Astrocyte (in vitro differentiated cells and primary cell): ENCODE measurements at regions not wholly inside any gene's neighbourhood (a gene's known extent, or its start where the extent isn't known, plus 50 kb on each side); places are given as distances from the start of the nearest gene placed in this dataset.

Source experiments
- DNase-seq: peaks from one replicate; pipeline ENCODE4 v3.0.0-alpha.2; 2010; ENCODE audit warnings: low read depth
- FAIRE-seq: peaks from 2 replicates; lab custom pipeline; 2011; peaks lifted over from hg19 to GRCh38; lab: Jason Lieb, UNC
- H2AFZ ChIP-seq: 2 replicates; pipeline ENCODE4 v1.6.0; 2012; ENCODE audit warnings: low read depth, low read length, inconsistent platforms
- H3K27ac ChIP-seq: 2 replicates; pipeline ENCODE4 v1.5.1; 2011; ENCODE audit warnings: low read depth, low read length, inconsistent platforms
- H3K27me3 ChIP-seq: 2 replicates; pipeline ENCODE4 v1.6.0; 2011; ENCODE audit warnings: low read length, inconsistent platforms; ENCODE audit not compliant: insufficient read depth
- H3K36me3 ChIP-seq: 2 replicates; pipeline ENCODE4 v1.5.1; 2011; ENCODE audit warnings: low read length, inconsistent platforms; ENCODE audit not compliant: insufficient read depth
- H3K4me1 ChIP-seq: 2 replicates; pipeline ENCODE4 v1.5.1; 2011; ENCODE audit warnings: low read length, inconsistent platforms; ENCODE audit not compliant: insufficient read depth
- H3K4me2 ChIP-seq: 2 replicates; pipeline ENCODE4 v1.6.0; 2012; ENCODE audit warnings: low read length, inconsistent platforms
- H3K4me3 ChIP-seq: 2 replicates; pipeline ENCODE4 v1.5.1; 2011; ENCODE audit warnings: low read depth, mild to moderate bottlenecking, low read length, inconsistent platforms; ENCODE audit not compliant: insufficient read depth
- H3K79me2 ChIP-seq: 2 replicates; pipeline ENCODE4 v1.6.0; 2012; ENCODE audit warnings: mild to moderate bottlenecking, low read length, inconsistent platforms; ENCODE audit not compliant: insufficient read depth
- H3K9ac ChIP-seq: 2 replicates; pipeline ENCODE4 v1.6.0; 2012; ENCODE audit warnings: mild to moderate bottlenecking, low read length, inconsistent platforms
- H3K9me3 ChIP-seq: 2 replicates; pipeline ENCODE4 v1.5.1; 2012; ENCODE audit warnings: low read depth, mild to moderate bottlenecking, low read length, inconsistent platforms; ENCODE audit not compliant: insufficient read depth
- H4K20me1 ChIP-seq: 2 replicates; pipeline ENCODE4 v1.6.0; 2012; ENCODE audit warnings: low read length, inconsistent platforms; ENCODE audit not compliant: insufficient read depth
- H3K27ac Mint-ChIP-seq: one replicate; pipeline ENCODE4 v1.8.0; 2021; ENCODE audit warnings: mild to moderate bottlenecking, mixed read lengths; ENCODE audit not compliant: unreplicated experiment
- H3K27me3 Mint-ChIP-seq: one replicate; pipeline ENCODE4 v1.8.0; 2021; ENCODE audit warnings: low read depth, mixed read lengths; ENCODE audit not compliant: unreplicated experiment
- H3K36me3 Mint-ChIP-seq: one replicate; pipeline ENCODE4 v1.8.0; 2021; ENCODE audit warnings: low read depth, mixed read lengths; ENCODE audit not compliant: unreplicated experiment
- H3K4me1 Mint-ChIP-seq: one replicate; pipeline ENCODE4 v1.8.0; 2021; ENCODE audit warnings: low read depth, mixed read lengths; ENCODE audit not compliant: unreplicated experiment
- H3K4me3 Mint-ChIP-seq: one replicate; pipeline ENCODE4 v1.8.0; 2021; ENCODE audit warnings: mild to moderate bottlenecking, moderate library complexity, mixed read lengths; ENCODE audit not compliant: unreplicated experiment
- H3K9me3 Mint-ChIP-seq: one replicate; pipeline ENCODE4 v1.8.0; 2021; ENCODE audit warnings: mild to moderate bottlenecking, mixed read lengths; ENCODE audit not compliant: unreplicated experiment
- CTCF ChIP-seq: IDR thresholded peaks from 2 replicates; pipeline ENCODE4 v1.5.1; 2011; ENCODE audit warnings: low read depth, mild to moderate bottlenecking, inconsistent platforms, low read length, moderate library complexity; ENCODE audit not compliant: insufficient read depth
- EZH2 ChIP-seq: IDR thresholded peaks from 2 replicates; pipeline ENCODE4 v1.6.1; 2012; ENCODE audit warnings: mild to moderate bottlenecking, low read length, inconsistent platforms; ENCODE audit not compliant: insufficient read depth

GRCh38 chr14:66388516-66388915 is 97.7 kb upstream of the CCDC196 start:
- Histone ChIP-seq H3K36me3 (no peaks in the 10 kb centered on the region), H3K4me1 (no peaks in the 10 kb centered on the region), H3K27me3 (no peaks in the 10 kb centered on the region), H3K4me2 (no peak overlapping the region), H4K20me1 (no peaks in the 10 kb centered on the region), H3K4me3 (no peak overlapping the region), H3K79me2 (no peaks in the 10 kb centered on the region), H3K27ac (no peak overlapping the region), H2AFZ (no peak overlapping the region), H3K9ac (no peak overlapping the region), H3K9me3 (no peaks in the 10 kb centered on the region)
- FAIRE-seq (no peak), DNase-seq (no peak)
- Mint-ChIP-seq H3K4me3 (no peak overlapping the region), H3K27ac (no peak overlapping the region), H3K4me1 (no peaks in the 10 kb centered on the region), H3K9me3 (no peaks in the 10 kb centered on the region), H3K27me3 (peaks cover 13% of the 10 kb centered on the region), H3K36me3 (no peaks in the 10 kb centered on the region)
- no peak for TF ChIP-seq EZH2
- no peak for TF ChIP-seq CTCF

GRCh38 chr14:66389481-66389880 is 96.7 kb upstream of the CCDC196 start:
- Histone ChIP-seq H3K9ac (no peak overlapping the region), H4K20me1 (no peaks in the 10 kb centered on the region), H3K27ac (no peak overlapping the region), H3K4me2 (no peak overlapping the region), H3K36me3 (no peaks in the 10 kb centered on the region), H3K4me1 (no peaks in the 10 kb centered on the region), H3K4me3 (no peak overlapping the region), H3K27me3 (no peaks in the 10 kb centered on the region), H3K9me3 (no peaks in the 10 kb centered on the region), H2AFZ (no peak overlapping the region), H3K79me2 (no peaks in the 10 kb centered on the region)
- Mint-ChIP-seq H3K4me1 (no peaks in the 10 kb centered on the region), H3K36me3 (no peaks in the 10 kb centered on the region), H3K27me3 (peaks cover 13% of the 10 kb centered on the region), H3K4me3 (no peak overlapping the region), H3K27ac (no peak overlapping the region), H3K9me3 (no peaks in the 10 kb centered on the region)
- DNase-seq (no peak), FAIRE-seq (no peak)
- TF ChIP-seq CTCF = no peak
- no peak for TF ChIP-seq EZH2

GRCh38 chr14:66395300-66395699 is 90.9 kb upstream of the CCDC196 start:
- H3K4me1 ChIP-seq = no peaks in the 10 kb centered on the region
- H3K4me3 ChIP-seq = no peak overlapping the region
- no peaks in the 10 kb centered on the region for H4K20me1 ChIP-seq
- no peak for FAIRE-seq
- H3K4me2 ChIP-seq = no peak overlapping the region
- H3K27ac Mint-ChIP-seq = no peak overlapping the region
- H3K9ac ChIP-seq = no peak overlapping the region
- no peaks in the 10 kb centered on the region for H3K9me3 ChIP-seq
- H3K36me3 Mint-ChIP-seq = no peaks in the 10 kb centered on the region
- H3K9me3 Mint-ChIP-seq = no peaks in the 10 kb centered on the region
- H3K36me3 ChIP-seq = no peaks in the 10 kb centered on the region
- no peaks in the 10 kb centered on the region for H3K4me1 Mint-ChIP-seq
- H3K27me3 ChIP-seq = no peaks in the 10 kb centered on the region
- H3K79me2 ChIP-seq = no peaks in the 10 kb centered on the region
- H2AFZ ChIP-seq = no peak overlapping the region
- H3K4me3 Mint-ChIP-seq = no peak overlapping the region
- TF ChIP-seq CTCF = no peak
- TF ChIP-seq EZH2 = no peak
- no peak overlapping the region for H3K27ac ChIP-seq
- H3K27me3 Mint-ChIP-seq = peaks cover 11% of the 10 kb centered on the region
- no peak for DNase-seq
